Spleen (tissue), 11 donors: ENCODE measurements at regions not wholly inside any gene's neighbourhood (a gene's known extent, or its start where the extent isn't known, plus 50 kb on each side); places are given as distances from the start of the nearest gene placed in this dataset.

Experiments
- DNase-seq: peaks from one replicate; pipeline ENCODE4 v3.0.0-alpha.2; 2020
- H3K27ac ChIP-seq, 8 donors: fragments of 200-600 bp; sonication (generic) in 7 of 8; 1 replicate in 4 of 8; 2 replicates in 4 of 8; pipeline versions ENCODE4 v1.5.0 to v1.8.0; 2016 to 2021; ENCODE audit warnings: inconsistent platforms in 4 of 8, mild to moderate bottlenecking in 4 of 8, moderate library complexity in 1 of 8
- H3K27me3 ChIP-seq, 7 donors: fragments of 200-600 bp; sonication (generic) in 6 of 7; replicated peaks in 1 of 7; 1 replicate in 4 of 7; 2 replicates in 3 of 7; pipeline versions ENCODE4 v1.5.0 to v1.8.0; 2016 to 2021; ENCODE audit warnings: inconsistent platforms in 3 of 7, mild to moderate bottlenecking in 1 of 7
- H3K36me3 ChIP-seq, 6 donors: fragments of 200-600 bp; sonication (generic) in 5 of 6; 1 replicate in 4 of 6; 2 replicates in 2 of 6; pipeline versions ENCODE4 v1.5.0 to v1.8.0; 2016 to 2021; ENCODE audit warnings: inconsistent platforms in 2 of 6
- H3K4me1 ChIP-seq, 6 donors: fragments of 200-600 bp; sonication (generic) in 5 of 6; 1 replicate in 3 of 6; 2 replicates in 3 of 6; pipeline versions ENCODE4 v1.5.0 to v1.8.0; 2016 to 2021; ENCODE audit warnings: inconsistent platforms in 3 of 6
- H3K4me3 ChIP-seq, 8 donors: fragments of 200-600 bp; sonication (generic) in 7 of 8; 1 replicate in 4 of 8; 2 replicates in 4 of 8; pipeline versions ENCODE4 v1.5.0 to v1.8.0; 2016 to 2021; ENCODE audit warnings: inconsistent platforms in 4 of 8, mild to moderate bottlenecking in 4 of 8, moderate library complexity in 2 of 8
- H3K9me3 ChIP-seq, 8 donors: fragments of 200-600 bp; sonication (generic) in 7 of 8; 1 replicate in 4 of 8; 2 replicates in 4 of 8; pipeline versions ENCODE4 v1.5.0 to v1.8.0; 2016 to 2021; ENCODE audit warnings: inconsistent platforms in 4 of 8
- POLR2A ChIP-seq, 3 donors: fragments of 450-650 bp; IDR thresholded peaks; one replicate each; pipeline ENCODE4 v1.5.1; 2017; ENCODE audit warnings: antibody characterized with exemption in 3 of 3, mild to moderate bottlenecking in 1 of 3
- POLR2AphosphoS5 ChIP-seq, 3 donors: sonication (generic); formaldehyde crosslinking; IDR thresholded peaks; one replicate each; pipeline ENCODE4 v1.5.1; 2017; ENCODE audit warnings: antibody characterized with exemption in 3 of 3
- WGBS, 5 donors: extraction: QIAGEN DNeasy Blood & Tissue Kit in 3 of 5; methylation state at CpG; one replicate each; pipeline versions ENCODE4 v1.1.5 to v1.1.7; 2013 to 2018; 5-methylcytosine and 5-hydroxymethylcytosine counted together
- intact Hi-C: fragments of 100-400 bp; cut with DNase I; formaldehyde crosslinking; loops from one replicate; pipeline ENCODE4 v1.15.0; 2023; ENCODE audit warnings: low total_unique reads
- TF ChIP-seq, protein P1 (sequence below), 11 experiments: fragments of 200-600 bp in 7 of 11; fragments of 450-650 bp in 4 of 11; sonication (generic) in 4 of 11; IDR thresholded peaks in 8 of 11; conservative IDR thresholded peaks in 3 of 11; 1 replicate in 7 of 11; 2 replicates in 4 of 11; pipeline versions ENCODE4 v1.4.0 to v1.8.0; 2016 to 2021; ENCODE audit warnings: antibody characterized with exemption in 11 of 11, inconsistent platforms in 4 of 11, mild to moderate bottlenecking in 1 of 11
- donor health status: healthy with polysubstance abuse.
- donor health status: DM: no; HTN: no; CAD: no; lungs with moderate emphysema.
- donor health status: DM: no; HTN: no; CAD: no.
- donor health status: Bipolar disorder and iron deficiency.
- donor health status: healthy.
- donor health status: DM: no; HTN: no; CAD: no.
- donor health status: DM: yes; HTN: yes; CAD: no.

DNA sequence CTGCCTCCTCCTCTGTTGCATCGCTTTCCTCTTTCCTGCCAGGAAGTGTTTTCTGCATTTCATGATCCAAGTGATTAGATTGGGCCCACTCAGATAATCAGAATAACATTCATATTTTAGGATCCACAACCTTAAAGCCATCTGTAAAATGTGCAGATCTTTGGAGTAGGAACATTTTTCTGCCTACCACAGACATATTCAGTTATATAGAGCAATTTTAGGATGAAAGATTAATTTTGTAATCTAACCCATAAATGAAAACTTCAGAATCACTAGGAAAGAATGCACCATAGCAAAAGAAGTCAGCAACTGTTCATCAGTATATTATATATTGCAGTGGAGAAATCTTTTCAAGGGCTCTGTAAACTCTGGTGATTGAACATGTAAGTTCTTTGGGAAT is 659.9 kb upstream of the LUZP2 start:
- Histone ChIP-seq H3K27me3 (no peaks in the 10 kb centered on the region), H3K4me1 (no peaks in the 10 kb centered on the region), H3K9me3 (no peaks in the 10 kb centered on the region), H3K4me3 (no peak overlapping the region), H3K27ac (no peak overlapping the region), H3K36me3 (no peaks in the 10 kb centered on the region)
- intact Hi-C loops = no loop called here
- TF ChIP-seq POLR2AphosphoS5 (IDR thresholded peaks at IDR 0.05) = no peak
- TF ChIP-seq, protein P1, sequence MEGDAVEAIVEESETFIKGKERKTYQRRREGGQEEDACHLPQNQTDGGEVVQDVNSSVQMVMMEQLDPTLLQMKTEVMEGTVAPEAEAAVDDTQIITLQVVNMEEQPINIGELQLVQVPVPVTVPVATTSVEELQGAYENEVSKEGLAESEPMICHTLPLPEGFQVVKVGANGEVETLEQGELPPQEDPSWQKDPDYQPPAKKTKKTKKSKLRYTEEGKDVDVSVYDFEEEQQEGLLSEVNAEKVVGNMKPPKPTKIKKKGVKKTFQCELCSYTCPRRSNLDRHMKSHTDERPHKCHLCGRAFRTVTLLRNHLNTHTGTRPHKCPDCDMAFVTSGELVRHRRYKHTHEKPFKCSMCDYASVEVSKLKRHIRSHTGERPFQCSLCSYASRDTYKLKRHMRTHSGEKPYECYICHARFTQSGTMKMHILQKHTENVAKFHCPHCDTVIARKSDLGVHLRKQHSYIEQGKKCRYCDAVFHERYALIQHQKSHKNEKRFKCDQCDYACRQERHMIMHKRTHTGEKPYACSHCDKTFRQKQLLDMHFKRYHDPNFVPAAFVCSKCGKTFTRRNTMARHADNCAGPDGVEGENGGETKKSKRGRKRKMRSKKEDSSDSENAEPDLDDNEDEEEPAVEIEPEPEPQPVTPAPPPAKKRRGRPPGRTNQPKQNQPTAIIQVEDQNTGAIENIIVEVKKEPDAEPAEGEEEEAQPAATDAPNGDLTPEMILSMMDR (IDR thresholded peaks at IDR 0.05 in 8 of 11, conservative IDR thresholded peaks at IDR 0.05 in 3 of 11) = no peak
- no peak for TF ChIP-seq POLR2A (IDR thresholded peaks at IDR 0.05)
- DNase-seq = no peak
- 61 to 86% (median 76%) methylated on average over 1 of the region's 1 CpG for WGBS, 5 donors

DNA sequence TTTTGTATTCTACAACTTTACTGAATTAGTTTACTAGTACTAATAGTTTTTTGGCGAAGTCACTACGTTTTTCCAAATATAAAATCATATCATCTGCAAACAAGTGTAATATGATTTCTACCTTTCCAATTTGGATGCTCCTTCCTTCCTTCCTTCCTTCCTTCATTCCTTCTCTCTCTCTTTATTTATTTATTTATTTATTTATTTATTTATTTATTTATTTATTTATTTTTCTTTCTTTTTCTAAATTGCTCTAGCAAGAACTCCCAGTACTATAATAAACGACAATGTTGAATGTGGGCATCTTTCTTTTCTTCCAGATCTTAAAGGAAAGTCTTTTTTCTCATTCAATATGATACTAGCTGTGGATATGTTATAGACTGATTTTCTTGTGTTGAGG is 656.0 kb upstream of the LUZP2 start:
- WGBS, 5 donors = 86 to 97% (median 93%) methylated on average over 3 of the region's 3 CpGs
- H3K27me3 ChIP-seq = no peaks in the 10 kb centered on the region
- intact Hi-C loops = no loop called here
- no peaks in the 10 kb centered on the region for H3K4me1 ChIP-seq
- peaks cover 0 to 17% (median 4%) of the 10 kb centered on the region in 8 donors for H3K9me3 ChIP-seq
- no peak overlapping the region for H3K4me3 ChIP-seq
- H3K36me3 ChIP-seq = no peaks in the 10 kb centered on the region
- H3K27ac ChIP-seq = no peak overlapping the region
- DNase-seq = no peak
- TF ChIP-seq POLR2AphosphoS5 (IDR thresholded peaks at IDR 0.05) = no peak
- no peak for TF ChIP-seq POLR2A (IDR thresholded peaks at IDR 0.05)
- TF ChIP-seq, protein P1 (IDR thresholded peaks at IDR 0.05 in 8 of 11, conservative IDR thresholded peaks at IDR 0.05 in 3 of 11) = no peak

DNA sequence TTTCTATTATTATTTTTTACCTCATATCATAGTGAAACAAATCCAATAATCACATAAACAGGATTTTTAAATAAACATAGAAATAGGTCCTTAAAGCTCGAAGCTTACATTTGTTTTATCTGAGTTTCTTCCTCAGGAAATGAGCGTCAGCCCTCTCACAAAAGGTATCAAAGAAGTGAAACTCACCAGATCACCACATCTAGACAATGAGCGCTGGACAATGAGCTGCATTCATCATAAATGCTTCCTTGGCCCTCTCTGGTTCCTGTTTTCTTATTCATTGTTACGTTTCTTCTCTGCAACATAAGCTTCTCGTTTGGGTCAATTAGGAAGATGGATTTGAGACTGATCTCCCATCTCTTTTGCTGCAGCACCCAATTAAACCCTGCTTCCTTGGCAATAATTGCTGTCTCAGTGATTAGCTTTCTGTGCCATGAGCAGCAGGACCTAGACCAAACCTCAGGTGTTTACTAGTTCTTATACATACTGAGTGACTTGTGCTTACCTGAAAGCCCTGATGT is 649.9 kb upstream of the LUZP2 start:
- Histone ChIP-seq H3K9me3 (peaks cover 0 to 24% (median 9%) of the 10 kb centered on the region in 8 donors), H3K27ac (no peak overlapping the region), H3K4me3 (no peak overlapping the region), H3K36me3 (no peaks in the 10 kb centered on the region), H3K27me3 (no peaks in the 10 kb centered on the region), H3K4me1 (no peaks in the 10 kb centered on the region)
- DNase-seq = no peak
- WGBS, 5 donors = 35 to 54% (median 40%) methylated on average over 5 of the region's 5 CpGs
- TF ChIP-seq, protein P1 (IDR thresholded peaks at IDR 0.05 in 8 of 11, conservative IDR thresholded peaks at IDR 0.05 in 3 of 11) = no peak
- no peak for TF ChIP-seq POLR2AphosphoS5 (IDR thresholded peaks at IDR 0.05)
- TF ChIP-seq POLR2A (IDR thresholded peaks at IDR 0.05) = no peak
- intact Hi-C loops = no loop called here

DNA sequence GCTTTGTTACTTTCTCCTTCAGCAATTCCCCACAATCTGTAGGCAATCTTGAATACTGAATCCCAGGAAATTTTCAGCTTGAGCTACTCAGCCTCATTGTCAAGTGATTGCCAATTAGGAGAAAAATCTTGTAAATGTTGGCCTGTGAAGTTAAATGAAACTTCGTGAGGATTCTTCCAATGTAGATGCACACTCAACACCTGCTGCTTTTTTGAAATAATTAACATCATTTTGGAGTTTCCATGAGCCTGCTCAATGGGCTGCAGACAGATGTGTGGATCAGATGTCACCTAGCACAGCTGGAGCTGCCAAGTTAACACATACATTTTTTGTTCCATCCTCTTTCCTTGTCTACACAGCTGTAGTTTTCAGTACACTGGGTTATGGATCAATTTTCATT is 645.6 kb upstream of the LUZP2 start:
- DNase-seq = no peak
- no peaks in the 10 kb centered on the region for H3K4me1 ChIP-seq
- intact Hi-C loops = no loop called here

More for the DNA sequence above, 645.6 kb upstream of the LUZP2 start:
- WGBS, 5 donors = 46 to 76% (median 59%) methylated on average over 1 of the region's 1 CpG
- TF ChIP-seq POLR2AphosphoS5 (IDR thresholded peaks at IDR 0.05) (no peak), POLR2A (IDR thresholded peaks at IDR 0.05) (no peak)
- TF ChIP-seq, protein P1 (IDR thresholded peaks at IDR 0.05 in 8 of 11, conservative IDR thresholded peaks at IDR 0.05 in 3 of 11) = no peak
- no peak overlapping the region for H3K4me3 ChIP-seq
- H3K27ac ChIP-seq = no peak overlapping the region
- peaks cover 0 to 5% (median 3%) of the 10 kb centered on the region in 8 donors for H3K9me3 ChIP-seq
- H3K36me3 ChIP-seq = no peaks in the 10 kb centered on the region
- H3K27me3 ChIP-seq = no peaks in the 10 kb centered on the region
